GM21423 (cell line): ENCODE measurements at regions not wholly inside any gene's neighbourhood (a gene's known extent, or its start where the extent isn't known, plus 50 kb on each side); places are given as distances from the start of the nearest gene placed in this dataset.
"Not testable (repeated sequence)": the region's sequence is repeated elsewhere in the genome, so short reads cannot be mapped to it uniquely, and the experiment has no call there.

ENCODE experiments used
- ATAC-seq: cut with Tn5 transposase; IDR thresholded peaks from one replicate; pipeline ENCODE4 v1.9.1; 2021; ENCODE audit warnings: mild to moderate bottlenecking, moderate library complexity; ENCODE audit not compliant: unreplicated experiment

DNA sequence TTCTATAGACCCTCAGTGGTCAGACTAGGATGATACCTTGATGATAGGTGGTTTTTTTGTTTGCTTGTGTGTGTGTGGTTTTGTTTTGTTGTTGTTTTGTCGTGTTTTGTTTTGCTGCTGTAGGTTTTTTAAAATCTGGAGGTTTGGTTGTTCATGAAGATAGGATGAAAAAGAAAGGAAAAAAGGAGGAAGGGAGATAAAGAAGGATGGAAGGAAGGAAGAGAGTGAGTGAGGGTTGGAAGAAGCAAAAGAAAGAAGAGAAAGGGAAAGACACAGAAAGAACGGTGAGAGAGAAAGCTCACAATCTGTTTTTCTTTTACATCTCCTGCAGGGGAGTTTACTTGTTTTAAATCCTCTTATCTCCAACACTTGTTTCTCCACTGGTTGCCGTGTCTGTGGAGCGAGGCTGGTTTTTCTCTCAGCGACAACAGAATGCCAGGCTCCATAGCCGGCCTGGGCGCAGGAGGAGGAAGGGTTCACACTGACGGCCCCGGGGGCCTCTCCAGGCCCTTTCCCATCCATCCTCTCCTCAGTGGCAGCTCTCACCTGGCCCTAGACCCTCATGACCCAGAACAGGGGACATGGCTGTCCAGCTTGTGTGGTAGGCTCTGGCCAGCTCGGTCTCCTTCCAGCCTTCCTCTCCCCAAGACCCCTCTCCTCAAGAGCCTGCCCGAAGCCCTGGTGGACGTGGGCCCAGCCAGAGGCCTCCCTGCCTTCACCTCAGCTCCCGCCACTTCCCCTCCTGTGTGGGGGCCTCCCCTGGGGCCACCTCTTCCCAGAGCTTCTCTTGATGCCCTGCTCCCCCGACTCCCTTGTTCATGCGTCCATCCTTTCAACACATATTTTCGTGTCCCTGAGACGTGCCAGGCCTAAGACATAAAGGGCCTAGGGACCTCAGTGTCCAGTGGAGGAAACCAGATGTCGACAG, 168.4 kb downstream of the VEGFA start:
- no peak for ATAC-seq

DNA sequence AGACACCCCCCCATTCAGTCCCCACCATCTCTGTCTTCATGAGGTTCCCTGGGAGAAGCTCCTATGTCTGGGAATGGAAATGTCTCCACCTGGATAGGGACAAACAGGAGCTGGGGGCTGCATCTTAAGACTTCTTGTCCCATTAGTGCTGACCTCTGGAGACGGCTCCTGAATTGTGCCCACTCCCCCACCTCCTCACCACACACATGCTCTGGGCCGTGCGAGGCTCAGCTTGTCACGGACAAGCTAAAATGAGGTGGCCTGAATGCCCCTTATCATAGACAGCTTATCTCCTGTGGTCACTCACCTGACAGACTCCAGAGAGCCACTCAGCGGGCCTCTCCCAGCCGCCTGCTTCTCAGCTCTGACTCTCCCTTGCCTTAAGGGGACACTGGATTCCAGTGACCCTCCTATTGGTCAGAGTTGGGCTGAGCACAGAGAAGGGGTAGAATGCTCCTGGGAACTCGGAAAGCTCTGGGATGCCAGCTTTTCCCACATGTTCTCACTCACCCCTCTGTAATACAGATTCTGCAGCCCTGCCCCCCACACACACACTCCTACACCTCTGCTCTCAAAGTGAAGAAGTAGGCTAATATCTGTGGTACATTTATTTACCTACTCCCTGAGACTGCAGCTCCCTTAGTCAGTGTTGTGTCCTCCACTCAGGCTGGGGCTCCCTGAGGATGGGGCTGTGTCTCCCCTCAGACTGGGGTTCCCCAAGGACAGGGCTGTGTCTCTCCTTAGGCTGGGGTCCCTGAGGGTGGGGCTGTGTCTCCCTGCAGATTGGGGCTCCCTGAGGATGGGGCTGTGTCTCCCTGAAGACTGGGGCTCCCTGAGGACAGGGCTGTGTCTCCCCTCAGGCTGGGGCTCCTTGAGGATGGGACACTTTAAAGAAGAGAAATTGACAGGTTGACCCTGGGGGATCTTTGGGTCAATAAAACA, 167.5 kb downstream of the VEGFA start:
- ATAC-seq = no peak

DNA sequence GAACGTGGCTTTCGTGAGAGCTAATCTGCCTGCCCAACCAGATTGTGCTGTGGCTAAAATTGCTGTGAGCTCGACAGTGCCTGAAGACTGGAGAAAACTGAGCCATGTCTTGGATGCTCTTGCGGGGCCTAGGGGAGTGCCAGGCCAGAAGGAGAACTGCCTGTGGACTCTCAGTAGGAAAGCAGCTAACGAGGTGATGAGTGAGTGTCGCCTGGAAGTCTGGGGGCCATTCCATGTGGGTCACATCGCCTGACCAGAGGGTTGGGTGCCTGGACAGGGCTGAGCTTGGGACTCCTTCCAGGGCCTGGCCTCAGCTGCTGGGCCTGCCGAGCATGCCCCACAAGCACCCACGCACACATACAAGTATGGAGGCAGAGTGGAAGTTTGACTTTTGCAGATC, 166.5 kb downstream of the VEGFA start:
- no peak for ATAC-seq

DNA sequence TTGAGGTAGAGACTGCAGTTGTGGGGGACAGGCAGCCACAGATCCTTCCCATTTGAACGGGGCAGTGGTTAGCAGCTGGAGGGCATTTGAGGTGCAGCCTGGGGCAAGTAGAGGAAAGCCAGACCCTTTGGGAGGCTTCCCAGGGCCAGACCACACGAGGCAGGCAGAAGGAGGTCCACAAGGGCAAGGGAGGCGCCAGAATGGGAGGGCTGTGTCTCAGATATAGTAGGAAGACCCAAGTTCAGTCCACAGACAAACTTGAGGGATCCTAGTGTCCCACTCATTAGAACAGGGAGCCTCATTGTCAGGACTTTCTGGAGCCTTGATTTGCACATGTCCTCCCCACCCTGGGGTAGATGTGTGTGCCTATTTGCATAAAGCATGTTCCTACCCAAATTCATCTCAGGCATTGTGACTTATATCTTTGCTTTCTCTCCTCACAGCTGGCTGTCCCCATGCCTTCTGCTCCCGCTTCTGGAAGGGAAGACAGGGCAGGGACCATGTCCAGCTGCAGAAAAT, 166.0 kb downstream of the VEGFA start:
- no peak for ATAC-seq

DNA sequence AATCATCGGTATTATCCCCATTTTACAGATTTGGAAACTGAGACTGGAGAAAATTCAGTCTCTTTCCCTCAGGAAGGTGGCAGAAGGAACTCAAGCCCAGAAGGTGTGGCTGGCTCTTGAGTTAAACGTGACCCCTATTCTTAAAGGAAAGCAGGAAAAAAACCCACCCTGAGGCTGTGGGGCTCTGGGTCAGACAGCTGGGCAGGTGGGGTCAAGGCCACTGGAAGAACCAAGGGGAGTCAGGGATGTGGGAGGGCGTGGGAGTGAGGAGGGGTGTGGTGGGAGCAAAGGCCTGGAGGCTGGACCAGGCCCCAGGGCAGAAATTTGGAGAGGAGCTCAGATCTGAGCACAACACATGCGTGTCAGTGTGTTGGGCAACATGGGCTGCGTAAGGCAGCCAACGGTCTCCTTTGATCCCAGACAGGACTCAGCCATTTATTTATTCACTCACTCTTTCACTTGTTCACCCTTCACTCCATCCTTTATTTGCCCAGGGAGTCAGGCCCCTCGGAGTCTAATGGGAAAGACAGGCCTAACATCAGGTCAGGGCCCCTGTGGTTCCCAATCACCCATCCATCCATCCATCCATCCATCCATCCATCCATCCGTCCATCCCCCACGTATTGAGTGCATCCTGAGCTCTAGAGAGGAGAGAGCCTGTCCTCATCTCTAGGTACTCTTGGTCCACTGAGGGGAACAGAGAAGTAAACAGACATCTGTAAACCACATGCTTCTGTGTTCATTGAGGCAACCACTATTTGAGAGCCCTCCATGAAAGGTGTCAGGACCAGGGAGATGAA, 165.0 kb downstream of the VEGFA start:
- ATAC-seq = no peak

DNA sequence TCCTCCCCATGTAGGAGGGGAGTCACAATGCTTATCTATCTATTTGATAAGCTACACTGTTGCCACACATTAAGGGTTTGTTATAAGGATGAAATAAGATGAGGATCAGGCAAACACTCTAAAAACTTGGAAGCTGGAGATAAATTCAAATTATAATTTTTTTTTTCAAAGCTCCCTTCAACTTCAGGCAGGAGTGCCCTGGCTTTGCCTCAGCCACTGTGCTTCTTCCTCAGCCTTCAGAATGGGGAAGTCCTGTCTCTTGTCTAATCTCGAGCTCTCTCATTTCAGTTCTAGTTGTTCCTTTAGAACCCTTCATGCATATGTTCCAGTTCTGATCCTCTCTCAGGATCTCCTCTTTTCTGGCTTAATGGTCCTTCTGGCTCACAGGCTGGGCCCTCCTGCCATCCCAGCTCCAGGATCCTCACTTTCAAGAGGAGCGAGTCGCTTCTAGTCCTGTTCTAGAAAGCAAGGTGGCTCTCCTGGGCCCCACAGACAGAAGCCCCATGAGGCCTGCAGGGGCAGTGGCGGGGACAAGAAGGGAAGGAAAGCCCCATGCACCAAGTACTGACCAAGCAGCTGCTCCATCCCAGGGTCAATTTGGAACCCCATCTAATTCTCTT, 164.3 kb downstream of the VEGFA start:
- no peak for ATAC-seq

DNA sequence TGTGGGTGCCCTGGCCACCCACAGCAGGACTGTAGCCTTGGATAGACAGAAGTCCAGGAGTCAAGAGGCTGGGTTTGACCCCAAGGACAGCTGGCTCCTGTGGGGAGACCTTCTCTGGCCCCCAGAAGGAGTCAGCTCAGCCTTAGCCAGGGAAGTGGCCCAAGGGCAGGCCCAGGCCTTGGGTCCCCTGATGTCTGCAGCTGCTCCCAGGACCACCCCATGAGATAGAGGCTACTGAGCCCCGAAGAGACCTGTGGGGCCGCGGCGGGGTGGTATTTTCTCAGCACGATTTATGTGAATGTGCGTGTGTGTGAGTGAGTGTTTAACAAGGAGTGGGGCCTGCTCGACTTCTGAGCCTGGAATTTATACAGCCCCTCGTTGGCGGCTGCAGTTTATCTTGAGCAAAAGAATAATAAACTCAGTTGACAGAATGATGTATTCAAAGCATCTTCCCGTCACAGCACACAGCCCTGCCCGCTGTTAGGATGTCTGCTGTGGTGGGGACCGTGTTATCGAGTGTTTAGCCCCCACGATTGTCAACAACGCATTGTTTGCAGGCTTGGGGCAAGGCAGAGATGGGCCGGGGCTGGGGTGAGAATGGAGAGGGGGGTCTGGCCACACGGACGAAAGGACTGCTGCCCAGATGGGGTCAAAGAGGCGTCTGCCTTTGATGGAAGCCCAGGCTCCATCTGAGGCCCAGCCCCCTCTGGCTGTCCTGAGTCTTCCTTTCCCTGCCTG, 163.3 kb downstream of the VEGFA start:
- ATAC-seq = no peak

DNA sequence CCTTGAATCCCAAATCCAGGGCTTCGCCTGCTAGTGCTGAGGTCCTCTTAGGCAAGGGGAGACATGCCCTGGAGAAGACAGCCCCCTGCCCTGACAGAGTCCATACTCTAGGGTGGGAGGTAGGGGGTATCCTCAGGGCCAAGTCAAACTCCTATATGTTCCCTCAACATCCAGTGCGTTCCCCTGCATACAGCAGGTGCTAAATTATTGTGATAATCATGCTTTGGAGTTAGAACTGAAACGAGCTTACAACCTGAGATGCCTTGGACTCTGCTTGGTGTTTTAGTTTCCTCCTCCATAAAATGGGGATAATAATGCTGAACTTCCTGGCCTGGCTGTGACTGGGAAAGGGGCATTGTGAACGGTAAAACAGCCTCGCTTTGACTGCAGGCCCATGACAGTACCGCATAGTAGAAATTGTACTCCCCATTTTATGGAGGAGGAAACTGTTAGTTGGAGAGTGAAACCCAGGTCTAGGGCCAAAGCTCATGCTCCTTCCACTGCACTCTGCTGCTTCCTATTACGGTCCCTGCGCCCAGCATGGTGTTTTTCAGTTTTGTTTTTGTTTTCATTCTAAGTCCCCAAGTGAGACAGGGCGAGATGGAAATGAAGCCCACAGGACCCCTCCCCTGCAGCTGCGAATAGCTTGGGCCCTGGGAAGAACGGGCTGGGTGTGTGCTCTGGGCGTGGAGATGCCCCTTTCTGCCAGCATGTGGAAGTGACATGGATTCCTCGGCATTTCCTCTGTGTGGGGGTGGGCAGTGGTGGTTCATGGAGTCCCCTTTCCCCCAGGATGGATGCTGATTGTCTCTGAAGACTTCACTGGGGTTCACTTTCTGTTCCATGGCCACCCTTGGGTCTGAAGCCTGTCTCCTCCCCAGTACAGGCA, 162.5 kb downstream of the VEGFA start:
- no peak for ATAC-seq

DNA sequence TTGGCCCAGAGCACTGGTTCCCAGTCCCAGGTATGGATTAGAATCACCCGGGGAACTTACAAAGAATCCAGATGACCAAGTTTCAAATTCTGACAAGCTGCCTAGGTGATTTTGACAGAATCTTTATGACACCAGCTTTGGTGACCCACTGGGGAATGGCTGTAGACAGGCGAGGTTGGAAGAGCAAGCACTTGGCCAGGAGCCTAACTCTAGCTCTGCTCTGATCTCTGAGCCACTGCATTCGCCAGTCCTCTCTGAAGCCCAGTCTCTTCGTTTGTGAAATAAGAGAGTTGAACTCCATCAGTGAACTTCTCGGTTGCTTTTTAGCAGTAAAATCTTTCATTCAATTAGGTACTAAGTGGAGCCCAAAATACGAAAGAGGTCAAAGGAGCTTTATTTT, 161.2 kb downstream of the VEGFA start:
- ATAC-seq = no peak

DNA sequence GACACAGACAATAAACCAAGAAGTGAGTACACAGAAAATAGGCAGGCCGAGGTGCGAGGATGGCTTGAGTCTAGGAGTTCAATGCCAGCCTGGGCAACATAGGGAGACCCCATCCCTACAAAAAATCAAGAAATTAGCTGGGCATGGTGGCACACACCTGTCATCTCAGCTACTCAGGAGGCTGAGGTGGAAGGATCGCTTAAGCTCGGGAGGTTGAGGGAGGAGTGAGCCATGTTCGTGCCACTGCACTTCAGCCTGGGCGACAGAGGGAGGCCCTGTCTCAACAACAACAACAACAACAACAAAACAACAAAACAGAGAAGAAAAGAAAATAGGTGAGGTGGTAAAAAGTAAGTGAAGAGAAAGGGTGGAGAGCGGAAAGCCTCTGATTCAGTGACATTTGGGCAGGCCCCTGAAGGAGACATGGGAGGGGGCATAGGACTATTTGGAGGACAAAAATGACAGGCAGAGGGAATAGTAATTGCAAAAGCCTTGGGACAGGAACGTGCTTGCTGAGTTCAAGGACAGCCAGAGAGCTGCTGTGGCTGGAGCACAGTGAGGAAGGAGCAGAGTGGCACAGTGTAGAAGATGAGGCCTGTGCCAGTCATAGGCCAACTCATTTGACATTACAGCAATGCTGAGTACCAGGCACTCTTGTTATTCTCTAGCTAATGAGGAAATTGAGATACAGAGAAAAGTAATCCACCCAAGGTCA, 160.6 kb downstream of the VEGFA start:
- no peak for ATAC-seq

DNA sequence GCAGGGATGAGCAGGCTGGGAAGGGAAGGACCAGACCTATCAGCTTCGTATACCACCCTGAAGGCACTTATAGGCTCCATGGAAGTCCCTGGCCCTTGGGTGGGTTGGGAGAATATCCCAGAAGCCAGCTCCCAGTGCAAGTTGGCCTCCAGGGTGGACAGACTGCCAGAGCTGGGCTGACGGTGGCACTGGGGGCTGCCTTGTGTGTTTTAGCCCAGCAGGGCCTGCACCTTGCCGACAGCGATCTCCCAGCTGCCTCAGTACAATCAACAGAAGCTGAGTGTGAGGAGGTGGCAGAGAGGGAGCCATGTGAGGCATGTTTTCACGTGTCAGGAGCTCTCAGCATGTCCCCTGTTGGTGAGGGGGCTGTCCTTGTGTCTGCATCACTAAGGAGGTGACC, 159.5 kb downstream of the VEGFA start:
- no peak for ATAC-seq

DNA sequence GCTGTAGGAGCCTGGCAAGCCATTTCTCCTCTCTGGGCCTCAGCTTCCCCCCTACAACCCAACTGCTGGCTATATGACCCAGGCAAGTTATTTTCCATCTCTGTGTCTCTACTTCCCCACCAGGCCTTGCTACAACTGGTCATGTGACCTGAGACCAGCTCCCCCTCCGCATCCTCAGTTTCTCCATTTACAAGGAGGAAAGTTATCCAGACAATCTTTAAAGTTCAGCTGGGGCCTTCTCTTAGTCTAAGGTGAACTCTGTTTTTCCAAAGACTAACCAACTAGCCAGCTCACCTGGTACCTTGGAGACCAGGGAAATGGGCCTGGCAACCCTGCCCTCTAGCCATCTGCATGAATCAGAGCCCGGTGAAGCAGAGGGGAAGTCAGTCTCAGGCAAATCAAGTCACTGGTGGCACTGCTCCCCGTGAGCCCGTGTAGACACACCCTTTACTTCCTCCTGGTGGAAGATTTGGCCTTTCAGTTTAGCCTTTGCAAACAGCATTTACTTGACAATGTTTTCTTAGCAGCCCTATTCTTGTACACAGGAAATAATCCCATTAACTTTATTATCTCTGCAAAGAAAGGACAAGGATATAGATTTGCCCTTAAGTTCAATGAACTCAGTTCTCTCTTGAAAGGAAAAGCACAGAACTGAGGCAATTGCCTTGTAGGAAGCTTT, 157.7 kb downstream of the VEGFA start:
- no peak for ATAC-seq

DNA sequence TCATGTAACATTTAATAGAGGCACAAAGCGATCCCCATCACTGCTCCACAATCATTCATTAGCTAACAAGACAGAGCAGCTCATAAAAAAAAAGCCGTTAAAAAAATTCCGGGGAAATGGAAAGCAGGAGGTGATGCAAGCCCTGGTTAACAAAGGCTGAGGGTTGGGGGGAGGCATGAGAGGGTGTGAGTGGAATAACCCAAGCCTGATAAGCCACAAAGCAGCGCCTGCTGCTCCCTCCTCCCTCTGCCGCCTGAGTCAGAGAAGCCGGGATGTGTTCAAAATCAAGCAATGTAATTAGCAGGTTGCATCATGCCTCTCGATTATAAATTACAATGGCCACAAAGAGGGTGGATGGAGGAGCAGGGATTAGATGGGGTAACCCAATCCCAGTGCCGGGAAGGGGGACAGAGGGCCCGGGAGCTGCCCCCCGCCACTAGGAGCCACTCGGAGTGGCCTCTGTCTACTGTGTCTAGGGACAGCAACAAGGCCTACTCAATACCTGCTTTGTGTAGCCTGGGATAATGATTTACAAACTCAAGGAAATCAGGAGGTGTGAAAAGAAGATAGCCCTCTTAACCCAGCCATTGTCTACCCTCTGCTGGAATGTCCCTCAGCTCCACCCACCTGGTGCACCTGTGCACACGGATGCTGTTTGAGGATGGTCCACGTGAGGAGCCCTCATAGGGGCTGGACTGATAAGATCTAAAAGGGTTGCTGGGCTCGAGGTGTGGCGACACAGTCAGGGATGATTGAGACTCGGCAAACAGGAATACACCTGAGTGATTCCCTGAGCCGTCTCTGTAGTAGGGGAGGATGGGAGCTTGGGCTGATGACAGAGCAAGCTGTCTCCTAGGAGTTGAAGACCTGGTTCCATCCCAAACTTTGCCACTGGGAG, 156.9 kb downstream of the VEGFA start:
- ATAC-seq = no peak

DNA sequence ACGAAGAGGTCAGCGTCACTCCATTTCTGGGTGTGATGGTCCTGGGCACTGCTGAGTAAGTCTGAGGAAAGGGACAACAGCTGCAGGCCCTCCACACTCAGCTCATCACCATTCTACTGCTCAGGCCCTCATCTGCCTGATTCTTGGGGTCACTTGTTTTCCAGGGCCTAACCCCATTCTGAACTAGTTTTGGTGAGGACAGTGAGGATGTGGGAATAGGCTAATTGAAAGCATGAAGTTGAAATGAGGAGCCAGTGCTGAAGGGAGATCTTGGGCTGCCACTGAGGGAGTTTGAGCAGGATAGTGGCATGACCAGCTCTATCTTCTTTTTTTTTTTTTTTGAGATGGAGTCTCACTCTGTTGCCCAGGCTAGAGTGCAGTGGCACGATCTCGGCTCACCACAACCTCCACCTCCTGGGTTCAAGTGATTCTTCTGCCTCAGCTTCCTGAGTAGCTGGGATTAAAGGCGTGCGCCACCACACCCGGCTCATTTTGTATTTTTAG, 155.7 kb downstream of the VEGFA start:
- not testable (repeated sequence) for ATAC-seq

DNA sequence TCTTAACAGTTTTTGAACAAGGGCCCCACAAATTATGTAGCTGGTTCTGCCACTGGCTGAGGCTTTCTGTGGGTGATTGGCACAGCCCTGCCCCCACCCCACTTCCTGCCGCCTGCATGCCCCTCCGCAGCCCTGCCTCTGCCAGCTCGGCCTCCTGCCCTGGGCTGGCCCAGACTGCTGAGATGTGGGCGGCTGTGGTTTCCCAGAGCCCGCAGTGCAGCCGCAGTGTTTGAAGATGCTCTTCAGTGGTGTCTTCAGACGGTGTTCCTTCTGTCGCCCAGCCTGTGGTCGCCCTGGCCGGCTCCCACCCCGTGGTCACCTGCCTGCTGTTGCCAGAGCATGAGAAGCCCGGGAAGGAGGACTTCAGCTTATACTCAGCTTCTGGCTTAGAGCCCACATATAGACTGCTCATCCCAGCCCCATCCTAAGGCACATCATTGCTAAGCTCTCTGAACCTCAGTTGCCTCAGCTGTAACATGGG, 154.3 kb downstream of the VEGFA start:
- ATAC-seq = peak; percentile 40
